GM23248 (cell line): ENCODE measurements at regions not wholly inside any gene's neighbourhood (a gene's known extent, or its start where the extent isn't known, plus 50 kb on each side); places are given as distances from the start of the nearest gene placed in this dataset.

Source experiments
- DNase-seq: peaks from one replicate; pipeline ENCODE4 v3.0.0-alpha.2; 2015
- H2AFZ ChIP-seq: fragments of 200-600 bp; sonication (generic); 2 replicates; pipeline ENCODE4 v1.6.1; 2016; ENCODE audit warnings: antibody characterized with exemption
- H3F3A ChIP-seq: fragments of 200-600 bp; sonication (generic); 2 replicates; pipeline ENCODE4 v1.6.1; 2016; ENCODE audit warnings: mild to moderate bottlenecking, antibody characterized with exemption, mixed run types; ENCODE audit not compliant: insufficient read depth
- H3K27ac ChIP-seq: fragments of 200-600 bp; sonication (generic); 2 replicates; pipeline ENCODE4 v1.5.1; 2016; ENCODE audit warnings: mild to moderate bottlenecking
- H3K27me3 ChIP-seq: fragments of 200-600 bp; sonication (generic); replicated peaks from 2 replicates; pipeline ENCODE4 v1.6.1; 2016; ENCODE audit warnings: mild to moderate bottlenecking; ENCODE audit not compliant: insufficient read depth
- H3K36me3 ChIP-seq: fragments of 200-600 bp; sonication (generic); 2 replicates; pipeline ENCODE4 v1.6.1; 2016; ENCODE audit warnings: low read depth, mild to moderate bottlenecking
- H3K4me1 ChIP-seq: fragments of 200-600 bp; sonication (generic); 2 replicates; pipeline ENCODE4 v1.6.1; 2016; ENCODE audit warnings: mild to moderate bottlenecking; ENCODE audit not compliant: insufficient read depth
- H3K4me2 ChIP-seq: fragments of 200-600 bp; sonication (generic); one replicate; pipeline ENCODE4 v1.6.1; 2016; ENCODE audit warnings: mild to moderate bottlenecking; ENCODE audit not compliant: unreplicated experiment
- H3K4me3 ChIP-seq: fragments of 200-600 bp; sonication (generic); 2 replicates; pipeline ENCODE4 v1.5.1; 2016; ENCODE audit warnings: mild to moderate bottlenecking
- H3K79me2 ChIP-seq: fragments of 200-600 bp; sonication (generic); 2 replicates; pipeline ENCODE4 v1.6.1; 2016; ENCODE audit warnings: mild to moderate bottlenecking; ENCODE audit not compliant: insufficient read depth
- H3K9ac ChIP-seq: fragments of 200-600 bp; sonication (generic); 2 replicates; pipeline ENCODE4 v1.6.1; 2016; ENCODE audit warnings: mild to moderate bottlenecking
- H3K9me2 ChIP-seq: fragments of 200-600 bp; sonication (generic); 2 replicates; pipeline ENCODE4 v1.6.1; 2016; ENCODE audit warnings: mixed run types, mild to moderate bottlenecking, moderate library complexity; ENCODE audit not compliant: insufficient read depth
- H3K9me3 ChIP-seq: fragments of 200-600 bp; sonication (generic); one replicate; pipeline ENCODE4 v1.6.1; 2017; ENCODE audit warnings: low read depth
- H4K20me1 ChIP-seq: fragments of 200-600 bp; sonication (generic); 2 replicates; pipeline ENCODE4 v1.6.0; 2016; ENCODE audit not compliant: insufficient read depth
- EZH2 ChIP-seq: fragments of 200-600 bp; sonication (generic); IDR thresholded peaks from 2 replicates; pipeline ENCODE4 v1.6.1; 2018; ENCODE audit warnings: antibody characterized with exemption, mild to moderate bottlenecking; ENCODE audit not compliant: insufficient read depth, poor library complexity, severe bottlenecking
- EZH2phosphoT487 ChIP-seq: fragments of 200-600 bp; sonication (generic); IDR thresholded peaks from 2 replicates; pipeline ENCODE4 v1.6.1; 2018; ENCODE audit warnings: antibody characterized with exemption, moderate library complexity, mild to moderate bottlenecking, low read depth; ENCODE audit not compliant: insufficient read depth
- WGBS, 2 experiments: methylation state at CpG; one replicate each; pipeline ENCODE4 v1.1.6; 2015 to 2017; ENCODE audit warnings: low lambda C conversion rate in 2 of 2, low coverage in 1 of 2; ENCODE audit errors: missing lambda C conversion rate in 2 of 2; 5-methylcytosine and 5-hydroxymethylcytosine counted together
- in situ Hi-C: fragments of 300-500 bp; cut with MboI; formaldehyde crosslinking; loops from 2 replicates; pipeline ENCODE4 v1.15.0; 2020

DNA sequence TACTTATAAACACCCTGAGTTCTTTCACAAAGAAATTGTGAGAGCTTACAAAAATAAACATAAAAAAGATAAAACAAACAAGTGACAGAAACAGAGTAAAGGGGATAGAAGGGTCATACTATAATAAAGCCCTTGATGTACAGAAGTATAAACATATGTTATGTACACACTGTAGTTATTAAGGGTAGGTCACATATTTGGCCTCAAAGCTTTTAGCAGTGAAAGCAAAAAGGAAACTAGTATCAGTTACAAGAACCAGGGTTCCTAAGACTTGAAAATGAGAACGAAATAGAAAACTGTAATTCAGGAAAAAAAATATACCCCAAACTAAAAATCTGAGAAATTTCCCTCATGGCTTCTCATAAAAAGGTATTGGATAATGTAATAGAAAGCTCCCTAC lies 380.6 kb downstream of the HDGFL1 start:
- no peak for DNase-seq
- in situ Hi-C loops: no loop called here
- no peak for TF ChIP-seq EZH2
- no peak for TF ChIP-seq EZH2phosphoT487

DNA sequence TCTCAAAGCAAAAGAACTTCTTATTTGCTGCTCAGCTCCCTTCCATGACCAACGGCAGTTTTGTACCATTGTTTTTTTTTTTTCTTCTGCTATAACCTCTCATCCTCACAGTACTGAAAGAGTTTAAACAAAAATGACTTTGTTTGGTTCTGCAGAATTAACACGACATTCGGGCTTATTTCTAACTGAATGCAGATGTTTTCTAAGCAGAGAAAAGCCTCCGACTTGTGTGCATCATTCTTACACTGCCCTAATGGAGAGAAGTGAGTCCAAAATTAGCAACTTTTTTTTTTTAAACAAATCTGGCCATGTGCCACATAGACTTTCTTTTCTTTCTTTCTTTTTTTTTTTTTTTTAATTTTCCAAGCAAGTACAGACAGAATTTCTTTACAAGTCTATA lies 382.7 kb downstream of the HDGFL1 start:
- H4K20me1 ChIP-seq: no peaks in the 10 kb centered on the region
- WGBS, 2 experiments: 5 to 19% methylated on average over 4 of the region's 4 CpGs
- no peak overlapping the region for H3K4me2 ChIP-seq
- no peak overlapping the region for H3K4me3 ChIP-seq
- H3K79me2 ChIP-seq: no peaks in the 10 kb centered on the region
- no peak overlapping the region for H3K9ac ChIP-seq
- H3K9me3 ChIP-seq: no peaks in the 10 kb centered on the region
- no peak overlapping the region for H3K27ac ChIP-seq
- no peaks in the 10 kb centered on the region for H3K9me2 ChIP-seq
- 0 out of 2 replicates have a peak overlapping the region, but pooled peaks have one; percentile 13 for H2AFZ ChIP-seq
- no peaks in the 10 kb centered on the region for H3F3A ChIP-seq
- in situ Hi-C loops: no loop called here
- H3K36me3 ChIP-seq: no peaks in the 10 kb centered on the region
- no peak for TF ChIP-seq EZH2
- TF ChIP-seq EZH2phosphoT487: no peak
- no peaks in the 10 kb centered on the region for H3K27me3 ChIP-seq
- no peaks in the 10 kb centered on the region for H3K4me1 ChIP-seq
- no peak for DNase-seq

More for the DNA sequence above, 380.6 kb downstream of the HDGFL1 start:
- Histone ChIP-seq H3K79me2 (no peaks in the 10 kb centered on the region), H3K9ac (no peak overlapping the region), H3K9me3 (no peaks in the 10 kb centered on the region), H3K36me3 (no peaks in the 10 kb centered on the region), H3K4me1 (no peaks in the 10 kb centered on the region), H3K9me2 (no peaks in the 10 kb centered on the region), H3K27ac (no peak overlapping the region), H3F3A (no peaks in the 10 kb centered on the region), H3K27me3 (no peaks in the 10 kb centered on the region), H4K20me1 (no peaks in the 10 kb centered on the region), H3K4me2 (no peak overlapping the region), H3K4me3 (no peak overlapping the region), H2AFZ (no peak overlapping the region)
- 54 to 71% methylated on average over 1 of the region's 1 CpG for WGBS, 2 experiments

DNA sequence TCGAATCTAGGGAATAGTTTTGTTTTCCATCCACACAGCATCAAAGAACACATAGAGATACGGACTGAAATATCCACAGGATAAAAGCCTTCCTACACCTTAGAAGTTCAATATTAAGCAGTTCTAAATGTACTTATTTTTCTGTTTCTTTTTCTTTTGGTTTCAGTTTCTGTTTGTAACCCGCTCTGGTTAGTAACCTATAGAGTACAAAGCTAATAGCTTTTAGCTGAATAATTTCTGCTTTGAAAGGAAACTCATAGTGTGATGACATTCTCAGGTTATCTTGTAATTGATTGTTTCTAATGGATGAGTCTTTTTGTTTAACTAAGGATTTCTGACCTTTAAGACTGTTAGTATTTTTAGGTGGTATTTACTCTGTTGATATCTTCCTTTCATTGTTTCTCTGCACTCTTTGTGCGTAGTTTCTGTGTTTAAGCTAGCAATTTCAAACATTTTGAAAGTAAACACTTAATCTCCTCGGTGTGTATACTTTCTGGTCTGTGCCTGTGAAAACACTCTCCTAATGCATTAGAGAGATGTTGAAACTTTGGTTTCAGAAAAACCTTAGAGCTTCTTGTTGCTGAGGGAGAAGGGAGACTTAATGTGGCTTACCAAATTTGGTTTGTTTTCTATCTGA lies 385.5 kb downstream of the HDGFL1 start:
- TF ChIP-seq EZH2: no peak
- TF ChIP-seq EZH2phosphoT487: no peak
- Histone ChIP-seq H3K27ac (no peak overlapping the region), H3K4me2 (peak overlapping the region; percentile 83), H3K4me3 (peak overlapping the region; percentile 63), H3F3A (no peaks in the 10 kb centered on the region), H3K4me1 (no peaks in the 10 kb centered on the region), H3K79me2 (no peaks in the 10 kb centered on the region), H3K9ac (peak overlapping the region; percentile 33), H2AFZ (peak overlapping the region; percentile 80), H3K9me2 (no peaks in the 10 kb centered on the region), H3K36me3 (no peaks in the 10 kb centered on the region), H4K20me1 (no peaks in the 10 kb centered on the region), H3K27me3 (no peaks in the 10 kb centered on the region), H3K9me3 (no peaks in the 10 kb centered on the region)
- WGBS, 2 experiments: 36 to 45% methylated on average over 5 of the region's 5 CpGs
- in situ Hi-C loops: no loop called here
- peak; percentile 2 for DNase-seq

DNA sequence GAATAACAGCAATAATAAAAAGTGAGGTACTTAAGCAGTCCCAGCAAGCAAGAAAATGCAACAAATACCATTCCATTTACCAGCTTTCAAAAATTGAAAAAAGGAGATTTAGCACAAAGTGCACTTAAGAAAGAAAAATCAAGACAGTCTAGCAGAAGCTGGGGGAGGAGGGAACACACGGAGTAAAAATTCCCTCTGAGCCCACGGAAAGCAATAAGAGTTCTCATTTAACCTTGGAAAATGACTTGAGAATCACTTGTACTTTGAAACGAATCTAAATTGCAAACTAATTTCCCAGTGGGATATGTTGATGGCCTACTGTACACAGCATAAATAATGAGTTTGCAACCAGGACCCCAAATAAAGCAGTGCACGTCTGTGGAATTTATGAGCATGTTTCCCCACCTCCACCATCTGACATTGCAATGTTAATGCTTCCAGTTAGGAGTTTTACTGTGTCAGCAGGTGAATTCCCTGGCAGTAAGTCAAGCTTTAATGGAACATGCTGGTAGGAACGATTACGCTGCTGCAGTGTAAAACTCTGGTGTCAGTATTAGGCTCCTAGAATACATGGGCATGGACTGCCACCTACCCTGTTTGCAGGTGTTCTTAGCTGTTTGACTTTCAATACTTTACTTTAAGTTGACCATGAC lies 386.8 kb downstream of the HDGFL1 start:
- 46 to 47% methylated on average over 6 of the region's 6 CpGs for WGBS, 2 experiments
- Histone ChIP-seq H3F3A (no peaks in the 10 kb centered on the region), H3K36me3 (no peaks in the 10 kb centered on the region), H3K9me3 (no peaks in the 10 kb centered on the region), H3K27me3 (no peaks in the 10 kb centered on the region), H3K4me3 (no peak overlapping the region), H3K9ac (no peak overlapping the region), H3K79me2 (no peaks in the 10 kb centered on the region), H4K20me1 (no peaks in the 10 kb centered on the region), H3K27ac (no peak overlapping the region), H3K4me1 (no peaks in the 10 kb centered on the region), H3K9me2 (no peaks in the 10 kb centered on the region), H2AFZ (no peak overlapping the region), H3K4me2 (no peak overlapping the region)
- no peak for DNase-seq
- in situ Hi-C loops: no loop called here
- no peak for TF ChIP-seq EZH2phosphoT487
- TF ChIP-seq EZH2: no peak
